Keratinocyte (primary cell): ENCODE measurements at regions not wholly inside any gene's neighbourhood (a gene's known extent, or its start where the extent isn't known, plus 50 kb on each side); places are given as distances from the start of the nearest gene placed in this dataset.
"Not testable (repeated sequence)": the region's sequence is repeated elsewhere in the genome, so short reads cannot be mapped to it uniquely, and the experiment has no call there.

Source experiments
- DNase-seq: peaks from one replicate; pipeline ENCODE4 v3.0.0-alpha.2; 2011; ENCODE audit warnings: low read depth, missing footprints, low spot score
- FAIRE-seq: peaks from 2 replicates; lab custom pipeline; 2011; peaks lifted over from hg19 to GRCh38; lab: Jason Lieb, UNC
- H2AFZ ChIP-seq: 2 replicates; pipeline ENCODE4 v1.6.0; 2012; ENCODE audit warnings: low read length, control low read depth, inconsistent platforms; ENCODE audit not compliant: control insufficient read depth
- H3K27ac ChIP-seq: 2 replicates; pipeline ENCODE4 v1.5.1; 2011; ENCODE audit warnings: low read length; ENCODE audit not compliant: control insufficient read depth, insufficient read depth
- H3K27me3 ChIP-seq: 3 replicates; pipeline ENCODE4 v1.6.0; 2011; ENCODE audit warnings: low read length; ENCODE audit not compliant: control insufficient read depth, insufficient read depth; ENCODE audit errors: extremely low read depth
- H3K36me3 ChIP-seq, 2 experiments: 2 replicates in 1 of 2; 3 replicates in 1 of 2; pipeline ENCODE4 v1.5.1; 2011; ENCODE audit warnings: low read length in 2 of 2, mild to moderate bottlenecking in 1 of 2; ENCODE audit not compliant: control insufficient read depth in 2 of 2, insufficient read depth in 2 of 2; ENCODE audit errors: extremely low read depth in 1 of 2
- H3K4me1 ChIP-seq: 3 replicates; pipeline ENCODE4 v1.5.1; 2011; ENCODE audit warnings: low read length; ENCODE audit not compliant: control insufficient read depth, insufficient read depth; ENCODE audit errors: extremely low read depth
- H3K4me2 ChIP-seq: 3 replicates; pipeline ENCODE4 v1.6.0; 2011; ENCODE audit warnings: low read depth, low read length; ENCODE audit not compliant: control insufficient read depth, insufficient read depth; ENCODE audit errors: extremely low read depth
- H3K4me3 ChIP-seq, 3 experiments: fragments of 200-600 bp in 1 of 3; sonication (generic) in 1 of 3; 2 replicates in 2 of 3; 3 replicates in 1 of 3; pipeline ENCODE4 v1.5.1; 2011 to 2016; ENCODE audit warnings: low read length in 3 of 3, mild to moderate bottlenecking in 3 of 3, control low read depth in 2 of 3, inconsistent platforms in 1 of 3, low read depth in 1 of 3, mixed read lengths in 1 of 3, mixed run types in 1 of 3, moderate library complexity in 1 of 3; ENCODE audit not compliant: control insufficient read depth in 2 of 3, insufficient read depth in 2 of 3; ENCODE audit errors: extremely low read depth in 1 of 3
- H3K79me2 ChIP-seq: 2 replicates; pipeline ENCODE4 v1.6.0; 2012; ENCODE audit warnings: low read length; ENCODE audit not compliant: control insufficient read depth, insufficient read depth
- H3K9ac ChIP-seq: 3 replicates; pipeline ENCODE4 v1.6.0; 2011; ENCODE audit warnings: low read length; ENCODE audit not compliant: control insufficient read depth, insufficient read depth; ENCODE audit errors: extremely low read depth
- H3K9me1 ChIP-seq: 3 replicates; pipeline ENCODE4 v1.6.0; 2011; ENCODE audit warnings: low read length; ENCODE audit not compliant: control insufficient read depth, insufficient read depth; ENCODE audit errors: extremely low read depth
- H3K9me3 ChIP-seq: 2 replicates; pipeline ENCODE4 v1.5.1; 2012; ENCODE audit warnings: low read depth, low read length; ENCODE audit not compliant: control insufficient read depth
- H4K20me1 ChIP-seq: 3 replicates; pipeline ENCODE4 v1.6.0; 2011; ENCODE audit warnings: low read length; ENCODE audit not compliant: control insufficient read depth, insufficient read depth; ENCODE audit errors: extremely low read depth
- CTCF ChIP-seq, 3 experiments: IDR thresholded peaks in 1 of 3; conservative IDR thresholded peaks in 1 of 3; optimal IDR thresholded peaks in 1 of 3; 2 replicates in 2 of 3; 3 replicates in 1 of 3; pipeline versions ENCODE3 to v1.5.1; 2011; ENCODE audit warnings: low read length in 3 of 3, mild to moderate bottlenecking in 3 of 3, moderate library complexity in 2 of 3, control low read depth in 1 of 3, inconsistent platforms in 1 of 3; ENCODE audit not compliant: insufficient read depth in 2 of 3; ENCODE audit errors: extremely low read depth in 1 of 3
- EZH2 ChIP-seq: IDR thresholded peaks from one replicate; pipeline ENCODE4 v1.6.1; 2012; ENCODE audit warnings: inconsistent platforms, mild to moderate bottlenecking, low read length, moderate library complexity
- dilution Hi-C: fragments of 300-500 bp; cut with MboI; formaldehyde crosslinking; loops from one replicate; pipeline ENCODE4 v1.7.0; 2020; ENCODE audit warnings: low sequenced_read_pairs; ENCODE audit not compliant: extremely low pct_ligation_motif_present

GRCh38 chr4:135485371-135485770 lies 1283.8 kb upstream of the PABPC4L start:
- no peaks in the 10 kb centered on the region for H3K9me3 ChIP-seq
- H3K9ac ChIP-seq = no peak overlapping the region
- H3K4me3 ChIP-seq = no peak overlapping the region
- no peaks in the 10 kb centered on the region for H3K36me3 ChIP-seq
- H3K4me2 ChIP-seq = no peak overlapping the region
- no peaks in the 10 kb centered on the region for H3K4me1 ChIP-seq
- no peak for DNase-seq
- no peaks in the 10 kb centered on the region for H3K79me2 ChIP-seq
- TF ChIP-seq CTCF (optimal IDR thresholded peaks at IDR 0.05 in 1 of 3, IDR thresholded peaks at IDR 0.05 in 1 of 3, conservative IDR thresholded peaks at IDR 0.05 in 1 of 3; ENCODE audit: extremely low read depth in 1 of 3, insufficient read depth in 2 of 3, low read length in 3 of 3) (no peak), EZH2 (no peak)
- FAIRE-seq = no peak
- H3K9me1 ChIP-seq = no peaks in the 10 kb centered on the region
- H4K20me1 ChIP-seq = no peaks in the 10 kb centered on the region
- H2AFZ ChIP-seq = no peak overlapping the region
- H3K27ac ChIP-seq = no peak overlapping the region
- dilution Hi-C loops = no loop called here
- no peaks in the 10 kb centered on the region for H3K27me3 ChIP-seq

- H4K20me1 ChIP-seq = no peaks in the 10 kb centered on the region
- DNase-seq = no peak
- H3K4me2 ChIP-seq = no peak overlapping the region
- H3K79me2 ChIP-seq = no peaks in the 10 kb centered on the region
- H3K9me1 ChIP-seq = no peaks in the 10 kb centered on the region
- no peaks in the 10 kb centered on the region for H3K27me3 ChIP-seq
- H3K4me1 ChIP-seq = no peaks in the 10 kb centered on the region
- no peak for TF ChIP-seq EZH2
- no peaks in the 10 kb centered on the region for H3K9me3 ChIP-seq
- H3K27ac ChIP-seq = no peak overlapping the region
- H3K36me3 ChIP-seq = no peaks in the 10 kb centered on the region
- H3K4me3 ChIP-seq = no peak overlapping the region
- H3K9ac ChIP-seq = no peak overlapping the region
- no peak overlapping the region for H2AFZ ChIP-seq
- FAIRE-seq = no peak
- dilution Hi-C loops = no loop called here
Measured at GRCh38 chr4:135476272-135476671, 1274.7 kb upstream of the PABPC4L start.

GRCh38 chr4:135464311-135464710 lies 1262.7 kb upstream of the PABPC4L start:
- no peak overlapping the region for H3K9ac ChIP-seq
- FAIRE-seq = no peak
- H3K36me3 ChIP-seq = no peaks in the 10 kb centered on the region
- no peaks in the 10 kb centered on the region for H3K9me1 ChIP-seq
- TF ChIP-seq EZH2 (no peak), CTCF (optimal IDR thresholded peaks at IDR 0.05 in 1 of 3, IDR thresholded peaks at IDR 0.05 in 1 of 3, conservative IDR thresholded peaks at IDR 0.05 in 1 of 3; ENCODE audit: extremely low read depth in 1 of 3, insufficient read depth in 2 of 3, low read length in 3 of 3) (no peak)
- H3K4me3 ChIP-seq = no peak overlapping the region
- no peaks in the 10 kb centered on the region for H3K9me3 ChIP-seq
- dilution Hi-C loops = no loop called here
- H3K4me2 ChIP-seq = no peak overlapping the region
- no peak for DNase-seq
- no peaks in the 10 kb centered on the region for H3K27me3 ChIP-seq
- no peak overlapping the region for H3K27ac ChIP-seq
- H3K4me1 ChIP-seq = no peaks in the 10 kb centered on the region
- H2AFZ ChIP-seq = no peak overlapping the region
- no peaks in the 10 kb centered on the region for H4K20me1 ChIP-seq
- no peaks in the 10 kb centered on the region for H3K79me2 ChIP-seq

GRCh38 chr4:135447598-135447997 lies 1246.0 kb upstream of the PABPC4L start:
- H3K27me3 ChIP-seq, H3K4me1 ChIP-seq, FAIRE-seq: not testable (repeated sequence)

More at GRCh38 chr4:135447598-135447997, 1246.0 kb upstream of the PABPC4L start:
- H3K36me3 ChIP-seq, DNase-seq, H3K4me2 ChIP-seq, H3K27ac ChIP-seq, dilution Hi-C loops, H3K9me3 ChIP-seq, H3K4me3 ChIP-seq, H3K9me1 ChIP-seq, H2AFZ ChIP-seq, H3K9ac ChIP-seq, H4K20me1 ChIP-seq, H3K79me2 ChIP-seq: not testable (repeated sequence)
